HG02798 (cell line): ENCODE measurements at regions not wholly inside any gene's neighbourhood (a gene's known extent, or its start where the extent isn't known, plus 50 kb on each side); places are given as distances from the start of the nearest gene placed in this dataset.

Source experiments
- ATAC-seq: cut with Tn5 transposase; IDR thresholded peaks from one replicate; pipeline ENCODE4 v1.9.1; 2021; ENCODE audit warnings: mild to moderate bottlenecking; ENCODE audit not compliant: unreplicated experiment, poor library complexity

DNA sequence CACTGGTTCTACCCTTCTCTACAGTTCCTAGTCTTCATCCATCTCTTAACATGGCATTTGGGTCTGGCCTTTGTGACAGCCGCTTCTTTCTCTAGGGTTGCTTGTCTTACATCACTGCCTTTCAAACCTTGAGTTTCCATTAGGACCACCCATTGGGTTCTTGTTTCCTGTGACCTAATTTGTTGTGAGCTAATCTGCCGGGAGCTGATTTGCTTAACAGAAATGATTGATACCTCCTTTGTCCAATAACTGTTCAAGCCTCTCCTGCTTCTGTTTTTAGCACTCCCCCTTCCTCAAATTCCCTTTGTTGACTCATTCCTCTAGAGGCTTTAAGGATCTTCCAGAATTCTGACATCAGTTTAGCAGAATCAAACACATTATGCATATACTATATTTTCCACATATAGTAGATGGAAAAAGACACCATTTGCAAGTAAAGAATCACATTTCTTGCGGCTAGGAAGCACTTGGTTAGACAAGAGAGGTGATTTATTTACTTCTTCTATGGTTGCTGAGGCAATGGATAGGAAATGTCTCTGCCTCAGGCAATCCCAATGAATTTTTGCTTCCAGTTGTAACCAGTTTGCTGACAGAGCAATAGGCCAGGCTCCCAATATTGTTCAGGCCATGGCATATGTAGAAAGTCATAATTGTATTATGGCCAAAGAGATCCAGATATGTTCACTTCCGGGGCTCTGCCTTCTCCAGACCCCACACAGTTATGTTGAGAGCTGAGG, 130.7 kb downstream of the SNX19 start:
- ATAC-seq = no peak

DNA sequence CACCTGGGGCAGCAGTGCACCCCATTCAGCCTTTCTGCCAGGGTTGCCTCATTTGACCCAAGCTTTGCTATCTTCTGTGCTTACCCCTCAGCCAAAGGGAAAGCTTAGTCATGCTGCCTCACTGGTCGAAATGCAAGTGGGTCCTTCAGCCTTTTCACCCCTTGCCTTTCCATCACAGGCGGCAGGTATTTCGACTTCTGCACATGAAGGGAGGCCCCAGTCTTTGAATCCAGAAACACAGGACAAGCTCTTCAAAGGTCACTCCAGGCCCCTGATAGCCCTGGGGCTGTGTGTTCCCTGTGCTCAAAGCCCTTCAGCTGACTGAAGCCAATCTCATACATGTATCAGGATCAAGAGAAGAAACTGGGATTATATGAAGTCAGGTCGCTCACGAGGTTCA, 129.7 kb downstream of the SNX19 start:
- no peak for ATAC-seq

GRCh38 chr11:130787092-130787616, 129.1 kb downstream of the SNX19 start:
- ATAC-seq = no peak

GRCh38 chr11:130787973-130788570, 128.2 kb downstream of the SNX19 start:
- no peak for ATAC-seq

DNA sequence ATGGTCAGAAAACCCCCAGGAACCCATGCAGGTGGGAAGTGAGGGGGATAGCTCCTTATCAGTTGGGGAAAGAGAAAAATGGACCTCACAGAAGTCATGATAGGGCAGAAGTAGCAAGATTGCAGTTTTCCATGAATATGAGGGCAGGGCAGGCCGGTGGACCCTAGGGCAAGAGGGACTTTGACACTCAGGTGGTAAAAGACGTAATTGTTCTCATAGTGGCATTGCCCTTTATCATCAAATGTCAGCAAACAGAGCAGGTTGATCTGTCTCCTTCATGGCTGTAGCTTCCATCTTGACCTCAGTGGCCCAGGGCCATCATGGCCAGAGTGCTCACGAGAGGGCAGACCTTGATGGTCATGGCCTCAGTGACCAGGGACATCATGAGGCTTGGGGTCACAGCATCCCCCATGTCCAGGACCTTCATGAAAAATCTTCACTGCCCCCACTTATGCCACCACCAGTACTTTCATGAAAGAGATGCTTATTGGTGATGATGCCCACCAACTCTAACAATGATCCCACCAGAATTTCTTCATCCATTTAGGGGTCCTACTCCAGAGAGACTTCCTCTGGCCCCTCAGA, 127.1 kb downstream of the SNX19 start:
- no peak for ATAC-seq

DNA sequence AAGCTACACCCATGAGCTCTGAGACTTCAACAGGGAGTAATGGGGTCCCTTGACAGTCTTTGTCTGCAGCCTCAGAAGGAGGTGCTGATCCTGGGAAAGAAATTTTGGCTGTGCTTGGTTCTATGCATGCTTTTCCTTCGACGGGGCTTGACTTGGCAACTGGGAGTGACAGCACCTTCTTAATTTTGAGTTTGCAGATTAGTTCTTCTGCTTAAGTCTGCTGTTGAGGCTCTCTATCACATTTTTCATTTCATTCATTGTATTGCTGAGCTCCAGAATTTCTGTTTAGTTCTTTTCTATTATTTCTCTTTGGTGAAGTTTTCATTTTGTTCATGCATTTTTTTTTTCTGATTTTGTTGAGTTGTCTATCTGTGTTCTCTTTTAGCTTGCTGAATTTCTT, 125.6 kb downstream of the SNX19 start:
- ATAC-seq = no peak

GRCh38 chr11:130792772-130793171, 123.5 kb downstream of the SNX19 start:
- ATAC-seq = no peak

DNA sequence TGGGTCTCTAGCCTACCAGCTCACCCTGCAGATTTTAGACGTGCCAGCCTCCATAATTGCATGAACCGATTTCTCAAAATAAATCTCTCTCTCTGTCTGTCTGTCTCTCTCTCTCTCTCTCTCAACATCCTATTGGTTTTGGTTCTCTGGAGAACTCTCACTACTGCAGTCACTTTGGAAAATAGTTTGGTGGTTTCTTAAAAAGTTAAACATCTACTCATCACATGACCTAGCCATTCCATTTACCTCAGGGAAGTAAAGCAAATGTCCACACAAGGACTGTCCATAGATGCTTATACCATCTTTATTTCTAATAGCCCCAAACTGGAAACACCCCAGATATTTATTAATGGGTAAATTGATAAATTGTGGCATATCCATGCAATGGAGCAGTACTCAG, 119.5 kb downstream of the SNX19 start:
- ATAC-seq = no peak

GRCh38 chr11:130798280-130798679, 118.0 kb downstream of the SNX19 start:
- ATAC-seq = no peak

DNA sequence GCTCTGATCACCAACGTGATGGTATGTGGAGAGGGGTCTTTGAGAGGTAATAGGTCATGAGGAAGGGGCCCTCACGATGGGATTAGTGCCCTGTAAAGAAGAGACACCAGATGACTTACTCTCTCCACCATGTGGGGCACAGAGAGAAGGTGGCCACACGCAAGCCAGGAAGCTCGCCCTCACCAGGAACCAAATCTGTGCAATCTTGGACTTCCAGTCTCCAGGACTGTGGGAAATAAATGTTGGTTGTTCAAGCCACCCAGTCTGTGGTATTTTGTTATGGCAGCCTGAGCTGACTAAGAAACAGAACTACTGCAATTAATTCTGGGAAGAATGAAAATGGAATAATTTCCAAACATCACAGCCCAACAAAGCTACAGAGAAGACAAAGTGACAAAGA, 117.5 kb downstream of the SNX19 start:
- ATAC-seq = no peak

- no peak for ATAC-seq
These were observed 114.8 kb downstream of the SNX19 start for GRCh38 chr11:130801333-130802122.

DNA sequence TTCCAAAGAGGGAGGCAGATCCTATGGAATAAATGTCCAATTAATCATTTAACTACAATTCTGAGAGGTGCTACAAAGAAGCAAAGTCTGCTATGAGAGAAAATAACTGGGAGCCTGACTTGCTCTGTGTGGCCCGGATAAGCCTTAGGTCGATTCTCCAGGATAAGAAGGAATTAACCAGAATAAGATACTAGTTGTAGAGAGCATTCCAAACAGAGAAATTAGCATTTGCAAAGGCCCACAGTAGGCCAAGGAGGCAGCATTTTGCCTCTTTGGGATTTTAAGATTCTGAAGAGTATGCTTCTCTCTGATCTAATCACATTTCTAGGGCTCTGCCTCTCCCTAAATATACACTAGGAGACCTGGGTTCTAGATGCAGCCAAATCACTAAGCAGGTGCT, 113.7 kb downstream of the SNX19 start:
- no peak for ATAC-seq

GRCh38 chr11:130804306-130805076, 111.8 kb downstream of the SNX19 start:
- ATAC-seq = no peak

DNA sequence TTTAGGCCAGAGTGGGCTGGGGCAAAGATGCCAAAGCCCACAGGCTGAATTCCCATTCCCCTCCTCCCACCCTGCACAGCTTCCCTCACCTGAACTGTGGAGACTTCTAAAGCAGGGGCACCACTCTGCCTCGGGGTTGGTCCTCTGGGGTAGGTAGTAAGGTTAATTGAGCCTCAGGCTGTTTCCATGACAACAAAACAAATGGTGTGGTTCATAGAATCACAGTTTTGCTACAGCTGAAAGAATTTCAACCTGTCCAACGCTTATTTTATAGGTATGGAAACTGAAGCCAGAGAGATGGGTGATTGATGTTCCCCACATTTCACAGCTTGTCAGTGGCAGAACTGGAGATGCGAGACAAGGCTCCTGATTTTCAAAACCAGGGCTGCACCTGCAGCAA, 109.5 kb downstream of the SNX19 start:
- ATAC-seq = no peak

DNA sequence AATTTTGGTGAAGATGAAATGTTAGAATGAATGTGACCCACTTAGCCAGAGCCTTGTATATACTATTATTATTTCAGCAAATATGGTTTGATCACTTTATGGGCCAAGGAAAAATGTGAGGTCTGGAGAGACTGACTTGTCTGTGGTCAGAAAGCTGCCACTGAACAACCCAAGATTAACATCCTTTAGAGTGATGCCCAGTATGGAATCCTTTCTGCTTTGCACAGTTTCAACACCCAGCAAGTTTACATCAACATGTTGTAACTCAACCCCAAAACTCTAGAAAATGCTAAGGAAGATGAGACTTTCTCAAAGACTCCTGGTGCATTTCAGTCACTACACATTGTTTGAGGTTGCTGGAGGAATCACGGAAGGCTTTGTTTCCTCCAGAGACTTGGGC, 107.7 kb downstream of the SNX19 start:
- no peak for ATAC-seq

GRCh38 chr11:130813196-130813595, 103.1 kb downstream of the SNX19 start:
- no peak for ATAC-seq

- ATAC-seq = no peak
These were observed 102.6 kb downstream of the SNX19 start for GRCh38 chr11:130813638-130814037.

- no peak for ATAC-seq
These were observed 101.7 kb downstream of the SNX19 start for GRCh38 chr11:130814440-130815096.

- ATAC-seq = no peak
These were observed 101.0 kb downstream of the SNX19 start for GRCh38 chr11:130815097-130815802.
